CD4-positive, alpha-beta T cell treated with Interleukin-4 for 1 hour (primary cell): ENCODE measurements at regions not wholly inside any gene's neighbourhood (a gene's known extent, or its start where the extent isn't known, plus 50 kb on each side); places are given as distances from the start of the nearest gene placed in this dataset.
A peak's percentile ranks its signal among the peaks of the same experiment; 100 is the strongest.
"Not testable (repeated sequence)": the region's sequence is repeated elsewhere in the genome, so short reads cannot be mapped to it uniquely, and the experiment has no call there.

Experiments used
- DNase-seq, 2 donors: peaks; one replicate each; pipeline ENCODE4 v3.0.0-alpha.2; 2020 to 2022

DNA sequence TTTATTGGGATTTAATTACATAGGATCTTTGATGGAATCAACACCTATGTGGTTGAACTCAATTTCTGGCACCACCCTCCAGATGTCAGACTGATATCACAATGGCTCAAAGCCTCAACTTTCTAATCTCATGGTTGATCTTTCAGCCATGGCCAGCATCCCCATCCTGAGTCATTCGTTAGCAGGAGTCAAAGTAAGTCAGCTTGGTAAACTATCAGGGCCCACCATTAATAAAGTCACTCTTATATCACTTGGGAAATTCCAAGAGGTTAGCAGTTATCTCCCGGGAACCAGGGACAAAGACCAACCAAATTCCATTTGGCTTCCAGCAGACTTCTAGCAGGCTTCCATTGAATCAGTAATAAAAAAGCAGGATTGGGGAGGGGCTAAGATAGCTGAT lies 50.7 kb upstream of the TNFSF4 start:
- no peak for DNase-seq

DNA sequence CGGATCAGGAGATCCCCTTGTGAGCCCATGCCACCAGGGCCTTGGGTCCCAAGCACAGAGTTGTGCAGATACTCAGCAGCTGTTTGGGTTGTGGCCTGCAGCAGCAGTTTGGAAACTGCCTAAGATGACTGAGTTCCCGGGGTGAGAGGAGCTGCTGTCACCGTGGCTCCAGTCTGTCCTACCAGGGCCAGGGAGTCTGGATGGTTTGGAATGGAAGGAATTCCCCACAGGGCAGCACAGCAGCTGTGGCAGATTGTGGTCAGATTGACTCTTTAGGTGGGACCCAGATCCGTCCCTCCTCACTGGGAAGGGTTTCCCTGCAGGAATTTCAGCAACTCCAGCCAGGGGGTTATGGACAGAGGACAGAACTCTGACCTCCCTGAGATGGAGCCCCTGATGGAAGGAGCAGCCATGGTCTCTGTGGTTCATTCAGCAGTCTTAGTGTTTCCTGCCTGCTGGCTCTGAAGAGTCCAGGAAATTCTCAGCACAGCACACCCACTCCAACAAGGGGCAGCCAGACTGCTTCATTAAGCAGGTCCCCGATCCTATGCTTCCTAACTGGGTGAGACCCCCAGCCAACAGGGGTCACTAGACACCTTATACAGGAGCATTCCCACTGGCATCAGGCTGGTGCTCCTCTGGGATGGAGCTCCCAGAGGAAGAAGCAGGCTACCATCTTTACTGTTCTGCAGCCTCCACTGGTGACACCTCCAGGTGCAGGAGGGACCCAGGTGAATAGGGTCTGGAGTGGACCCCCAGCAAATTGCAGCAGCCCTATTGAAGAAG lies 51.5 kb upstream of the TNFSF4 start:
- no peak for DNase-seq

DNA sequence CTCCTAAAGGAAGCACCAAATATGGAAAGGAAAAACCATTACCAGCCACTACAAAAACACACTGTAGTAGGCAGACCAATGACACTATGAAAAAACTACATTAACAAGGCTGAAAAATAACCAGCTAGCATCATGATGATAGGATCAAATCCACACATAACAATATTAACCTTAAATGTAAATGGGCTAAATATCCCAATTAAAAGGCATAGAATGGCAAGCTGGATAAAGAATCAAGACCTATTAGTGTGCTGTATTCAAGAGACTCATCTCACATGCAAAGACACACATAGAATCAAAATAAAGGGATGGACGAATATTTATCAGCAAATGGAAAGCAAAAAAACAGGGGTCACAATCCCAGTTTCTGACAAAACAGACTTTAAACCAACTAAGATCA lies 53.2 kb upstream of the TNFSF4 start:
- DNase-seq = not testable (repeated sequence)

DNA sequence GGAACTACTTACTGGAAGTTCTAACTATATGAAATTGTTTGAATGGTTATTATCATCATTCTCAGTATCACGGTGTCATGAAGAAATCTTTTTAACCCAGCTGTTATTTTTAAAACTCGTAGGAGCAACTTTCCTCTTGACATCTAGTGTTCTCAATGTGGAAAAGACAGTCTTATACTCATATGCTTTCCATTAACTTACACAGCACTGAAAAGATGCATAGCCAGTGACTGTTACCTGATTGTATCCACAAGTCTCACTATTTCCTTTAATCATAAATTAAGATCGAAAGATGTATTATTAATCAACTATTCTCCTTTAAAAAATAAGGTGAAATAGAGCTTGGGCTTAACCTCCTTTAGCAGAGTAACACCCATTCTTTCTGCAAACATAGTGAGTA lies 59.7 kb upstream of the TNFSF4 start:
- no peak for DNase-seq

DNA sequence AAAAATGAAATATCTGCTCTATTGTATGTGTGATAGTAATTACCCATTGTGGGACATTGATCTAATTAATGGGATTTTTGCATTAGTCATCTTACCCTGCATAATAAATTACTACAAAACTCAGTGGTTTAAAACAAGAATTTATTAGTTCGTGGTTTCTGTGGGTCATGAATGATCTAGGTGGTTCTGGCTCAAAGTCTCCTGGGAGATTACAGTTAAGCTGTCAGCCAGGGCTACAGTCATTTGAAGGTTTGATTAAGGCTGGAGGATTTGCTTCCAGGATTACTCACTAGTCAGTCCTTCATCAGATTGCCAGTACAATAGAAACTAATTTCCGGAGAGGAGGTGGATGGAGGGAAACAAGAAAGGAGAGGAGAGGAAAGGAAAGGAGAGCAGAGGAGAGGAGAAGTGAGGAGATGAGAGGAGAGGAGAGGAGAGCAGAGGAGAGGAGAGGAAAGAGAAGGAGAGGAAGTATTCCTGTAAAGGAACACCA lies 60.4 kb upstream of the TNFSF4 start:
- DNase-seq = no peak

DNA sequence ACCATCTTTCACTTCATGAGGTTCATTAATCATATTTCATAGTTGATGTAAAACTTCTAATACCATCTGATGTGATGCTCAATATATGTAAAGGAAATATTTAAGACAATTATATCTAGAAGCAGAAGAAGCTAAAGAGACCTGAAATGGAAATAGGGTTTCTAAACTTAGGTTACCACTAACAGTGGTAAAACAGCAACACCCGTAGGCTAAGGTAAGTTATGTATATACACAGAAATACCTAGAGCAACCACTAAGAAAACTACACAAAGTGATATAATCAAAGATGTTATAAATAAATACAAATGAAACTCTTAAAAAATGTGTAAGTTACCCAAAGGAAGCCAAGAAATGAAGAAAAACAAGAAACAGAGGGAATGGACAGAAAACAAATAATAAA lies 61.1 kb upstream of the TNFSF4 start:
- no peak for DNase-seq

DNA sequence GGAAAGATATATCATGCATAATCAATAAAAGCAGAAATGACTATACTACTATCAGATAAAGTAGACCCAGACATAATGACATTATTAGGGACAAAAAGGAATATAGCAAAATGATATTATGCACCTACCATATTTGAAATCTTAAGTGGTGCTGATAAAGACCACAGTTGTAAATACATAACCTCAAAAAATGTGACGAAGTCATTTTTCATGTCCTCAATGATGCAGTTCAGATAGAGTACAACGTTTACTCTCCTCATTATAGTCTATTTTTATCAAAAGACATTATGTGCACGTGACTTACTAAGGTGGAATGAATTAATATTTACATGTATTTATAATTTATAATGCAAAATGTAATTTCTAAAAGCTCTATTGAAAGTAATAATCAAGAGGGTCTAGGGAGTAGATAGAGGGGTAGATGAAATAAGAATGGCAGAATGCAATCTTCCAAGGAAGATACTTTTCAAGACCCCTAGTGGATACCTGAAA lies 61.7 kb upstream of the TNFSF4 start:
- DNase-seq = no peak

DNA sequence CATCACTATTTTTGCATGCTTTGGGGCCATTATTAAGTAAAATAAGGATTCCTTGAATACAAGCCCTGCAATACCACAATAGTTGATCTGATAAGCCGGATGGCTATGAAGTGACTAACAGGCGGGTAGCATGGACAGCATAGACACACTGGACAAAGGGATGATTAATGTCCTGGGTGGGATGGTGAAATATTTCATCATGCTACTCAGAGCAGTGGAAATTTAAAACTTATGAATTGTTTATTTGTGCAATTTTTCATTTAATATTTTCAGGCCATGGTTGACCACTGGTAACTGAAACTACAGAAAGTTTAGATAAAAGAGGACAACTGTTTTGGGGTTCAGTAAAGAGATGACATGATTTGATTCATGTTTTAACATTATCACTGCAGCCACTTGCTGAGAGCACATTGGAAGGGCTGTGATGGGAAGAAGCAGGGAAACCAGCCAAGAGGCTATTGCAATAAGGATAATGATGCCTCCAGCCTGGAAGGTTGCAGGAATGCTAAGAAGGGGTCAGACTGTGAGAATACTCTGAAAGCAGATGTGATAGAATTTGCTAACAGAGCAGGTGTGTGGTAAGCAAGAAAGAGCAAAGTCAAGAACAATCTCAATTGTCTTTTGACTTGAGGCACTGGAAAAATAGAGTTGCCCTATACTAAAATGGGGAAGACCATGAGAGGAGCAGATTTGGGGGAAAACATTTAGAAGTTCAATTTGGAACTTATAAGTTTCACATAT lies 62.5 kb upstream of the TNFSF4 start:
- no peak for DNase-seq

DNA sequence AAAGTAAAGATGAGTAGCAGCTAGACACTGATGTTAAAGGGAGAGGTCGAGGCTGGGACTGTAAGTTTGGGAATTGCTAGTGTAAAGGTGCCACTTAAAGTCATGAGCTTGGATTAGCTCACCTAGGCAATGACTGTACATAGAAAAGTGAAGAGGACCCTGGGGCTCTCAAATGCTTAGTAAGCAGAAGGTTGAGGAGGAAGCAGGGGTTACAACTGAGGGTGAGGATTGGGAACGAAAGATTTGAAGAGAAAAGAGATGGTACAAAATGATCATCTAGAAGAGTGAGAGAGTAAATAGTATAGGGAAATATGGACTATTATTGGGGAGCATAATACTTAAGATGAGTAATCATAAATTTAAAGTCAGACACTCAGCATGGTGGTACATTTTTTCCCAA lies 63.1 kb upstream of the TNFSF4 start:
- DNase-seq = no peak

DNA sequence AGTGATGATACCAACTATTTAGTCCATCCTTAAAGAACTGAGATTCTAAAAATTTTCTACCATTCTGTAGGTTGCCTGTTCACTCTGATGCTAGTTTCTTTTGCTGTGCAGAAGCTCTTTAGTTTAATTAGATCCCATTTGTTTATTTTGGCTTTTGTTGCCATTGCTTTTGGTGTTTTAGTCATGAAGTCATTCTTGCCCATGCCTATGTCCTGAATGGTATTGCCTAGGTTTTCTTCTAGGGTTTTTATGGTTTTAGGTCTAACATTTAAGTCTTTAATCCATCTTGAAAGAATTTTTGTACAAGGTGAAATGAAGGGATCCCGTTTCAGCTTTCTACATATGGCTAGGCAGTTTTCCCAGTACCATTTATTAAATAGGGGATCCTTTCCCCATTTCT lies 63.9 kb upstream of the TNFSF4 start:
- DNase-seq = not testable (repeated sequence)

DNA sequence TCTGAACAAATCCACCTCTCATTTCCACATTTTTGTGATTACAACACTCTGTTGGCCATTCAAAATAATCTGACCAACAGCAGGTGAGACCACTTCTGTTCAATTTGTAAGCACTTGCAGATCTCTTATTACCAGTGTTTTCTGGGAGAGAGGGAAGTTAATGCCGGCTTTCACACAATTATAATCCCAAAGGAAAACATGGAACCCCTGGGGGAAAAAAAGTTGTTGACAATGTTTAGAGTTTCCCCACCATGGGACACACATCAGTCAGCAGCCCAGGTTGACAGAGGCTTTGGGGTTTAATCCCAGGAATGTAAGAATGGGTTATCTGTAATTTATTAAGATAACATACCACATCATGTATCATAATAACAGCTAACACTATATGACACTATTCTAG lies 68.4 kb upstream of the TNFSF4 start:
- DNase-seq = no peak

DNA sequence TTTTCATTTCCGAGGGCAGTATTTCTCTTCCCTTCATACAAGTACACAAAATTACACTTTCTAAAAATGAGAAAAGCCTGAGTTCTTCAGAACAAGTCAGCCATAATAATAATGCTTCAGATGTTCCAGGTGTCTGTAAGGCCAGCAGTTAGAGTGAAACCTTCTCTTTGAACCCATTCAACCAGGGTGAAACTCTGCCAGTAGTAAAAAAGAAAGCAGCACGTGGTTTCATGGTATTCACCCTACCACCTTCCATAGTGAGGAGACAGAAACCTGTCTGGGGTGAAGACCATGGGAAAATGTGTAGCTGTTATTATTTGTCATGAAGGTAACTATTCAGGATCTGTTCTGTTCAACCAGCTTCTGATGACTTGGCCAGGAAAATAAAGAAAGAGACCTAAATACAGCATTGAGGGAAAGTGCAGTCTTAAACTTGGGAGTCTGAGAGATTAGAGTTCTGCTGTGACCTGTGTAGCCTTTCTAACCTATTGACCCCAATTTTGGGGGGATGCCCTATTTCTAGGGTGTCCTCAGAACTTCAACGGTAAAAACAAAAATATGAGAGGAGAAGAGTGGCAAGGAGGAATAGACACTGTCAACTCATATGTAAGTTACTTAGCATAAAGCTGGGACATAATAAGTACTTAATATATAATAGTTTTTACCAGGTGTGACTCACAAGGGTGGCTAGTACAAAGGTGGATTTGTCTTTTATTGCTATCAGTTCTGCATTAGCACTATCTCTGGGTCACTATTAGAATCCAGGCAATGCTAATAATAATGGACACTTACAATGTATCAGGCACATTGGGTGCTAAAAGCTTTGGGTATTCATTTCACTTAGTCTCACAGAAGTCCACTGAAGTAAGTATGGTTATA lies 70.0 kb upstream of the TNFSF4 start:
- DNase-seq = no peak

DNA sequence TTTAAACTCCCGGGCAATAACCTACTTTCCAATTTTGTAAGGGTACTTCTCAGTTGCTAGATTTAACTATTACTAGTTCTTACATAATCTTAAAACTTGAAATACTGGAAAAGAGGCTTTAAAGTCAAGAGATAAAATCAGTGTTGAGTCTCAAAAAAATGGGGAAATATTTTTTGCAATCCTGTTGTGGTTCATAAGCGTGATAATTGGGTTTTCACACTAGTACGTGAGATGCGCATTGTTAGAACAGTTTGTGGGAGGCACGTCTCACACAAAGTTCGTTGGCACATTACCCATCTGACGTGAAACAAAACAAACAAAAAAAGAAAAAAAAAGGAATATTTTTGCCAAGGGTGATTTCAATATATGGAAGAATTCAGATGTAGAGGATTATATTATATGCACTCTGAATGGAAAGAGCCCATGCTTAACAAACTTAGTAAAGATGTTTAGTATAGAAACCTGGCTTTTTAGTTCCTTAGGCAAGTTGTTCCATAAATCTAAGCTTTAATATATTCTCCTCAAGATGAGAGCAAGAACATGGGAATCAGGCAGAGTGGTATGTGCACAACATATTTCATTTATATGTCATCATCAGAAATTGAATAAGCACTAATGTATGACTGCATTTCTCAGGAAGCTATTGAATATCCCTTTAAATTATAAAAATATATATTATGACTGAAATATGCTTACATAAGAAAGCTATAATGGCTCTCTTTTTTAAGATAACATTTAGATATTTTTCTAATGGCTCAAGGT lies 73.9 kb upstream of the TNFSF4 start:
- DNase-seq = no peak

DNA sequence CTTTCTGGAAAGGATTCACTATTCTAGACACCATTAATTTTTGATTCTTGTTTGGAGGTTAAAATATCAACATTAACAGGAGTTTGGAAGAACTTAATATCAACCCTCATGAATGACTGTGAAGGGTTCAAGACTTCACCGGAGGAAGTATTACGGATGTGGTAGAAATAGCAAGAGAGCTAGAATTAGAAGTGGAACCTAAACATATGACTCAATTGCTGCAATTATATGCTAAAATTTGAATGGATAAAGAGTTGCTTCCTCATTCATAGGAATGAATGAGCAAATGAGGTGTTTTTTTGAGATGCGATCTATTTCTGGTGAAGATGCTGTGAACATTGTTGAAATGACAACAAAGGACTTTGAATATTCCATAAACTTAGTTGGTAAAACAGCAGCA lies 77.9 kb upstream of the TNFSF4 start:
- DNase-seq = no peak

DNA sequence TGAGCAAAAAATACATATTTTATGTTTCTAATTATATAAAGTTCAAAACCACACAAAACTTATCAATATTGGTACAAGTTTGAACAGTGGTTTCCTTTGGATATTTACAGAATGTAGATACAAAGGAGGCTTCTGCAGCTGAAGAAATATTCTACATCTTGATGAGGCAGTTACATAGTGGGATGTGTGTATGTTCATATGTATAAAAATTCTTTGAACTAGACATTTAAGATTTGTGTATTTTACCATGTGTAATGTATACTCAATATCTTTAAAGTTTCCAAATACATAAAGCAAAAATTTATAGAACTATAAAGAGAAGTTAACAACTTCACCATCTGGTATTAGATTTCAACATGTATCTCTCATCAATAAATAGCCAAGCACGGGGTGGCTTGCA lies 80.7 kb upstream of the TNFSF4 start:
- no peak for DNase-seq

DNA sequence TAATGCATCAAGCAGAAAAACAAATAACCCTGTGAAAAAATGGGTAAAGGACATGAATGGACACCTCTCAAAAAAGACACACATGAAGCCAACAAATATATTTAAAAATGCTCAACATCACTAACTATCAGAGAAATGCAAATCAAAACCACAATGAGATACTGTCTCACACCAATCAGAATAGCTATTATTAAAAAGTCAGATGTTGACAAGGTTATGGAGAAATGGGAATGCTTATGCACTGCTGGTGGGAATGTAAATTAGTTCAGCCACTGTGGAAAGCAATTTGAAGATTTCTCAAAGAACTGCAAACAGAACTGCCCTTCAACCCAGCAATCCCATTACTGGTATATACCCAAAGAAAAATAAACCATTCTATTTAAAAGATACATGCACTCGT lies 86.6 kb upstream of the TNFSF4 start:
- no peak for DNase-seq

DNA sequence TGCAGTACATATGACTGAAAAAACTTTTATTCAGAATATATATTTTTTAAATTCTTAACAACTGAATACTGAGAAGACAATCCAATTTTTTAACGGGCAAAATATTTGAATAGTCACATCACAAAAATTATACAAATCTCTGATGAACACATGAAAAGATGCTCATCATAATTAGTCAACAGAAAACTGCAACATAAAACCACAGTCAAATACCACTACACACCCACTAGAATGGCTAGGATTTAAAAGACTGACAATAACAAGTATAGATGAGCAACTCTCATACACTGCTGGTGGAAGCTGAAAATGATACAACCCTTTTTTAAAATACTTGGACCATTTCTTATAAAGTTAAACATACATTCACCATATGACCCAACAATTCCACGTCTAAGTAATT lies 87.7 kb upstream of the TNFSF4 start:
- no peak for DNase-seq

DNA sequence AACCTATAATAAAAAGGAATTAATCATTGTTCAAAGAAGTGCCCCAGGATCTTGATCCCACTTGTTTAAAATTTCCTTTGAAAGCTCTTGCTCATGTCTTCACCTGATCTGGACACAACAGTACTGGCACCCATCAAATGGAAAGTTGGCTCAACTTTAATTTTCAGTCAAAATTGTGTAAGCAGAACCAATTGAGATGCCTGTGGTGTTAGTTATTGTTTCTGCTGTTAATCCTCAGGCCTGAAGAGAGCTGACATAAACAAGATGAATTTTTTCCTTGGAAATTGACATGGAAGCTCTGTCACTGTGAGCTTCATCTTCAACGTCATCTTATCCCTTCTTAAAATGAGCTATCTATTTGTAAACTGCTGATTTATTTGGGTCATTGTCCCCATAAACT lies 88.3 kb upstream of the TNFSF4 start:
- DNase-seq = no peak

DNA sequence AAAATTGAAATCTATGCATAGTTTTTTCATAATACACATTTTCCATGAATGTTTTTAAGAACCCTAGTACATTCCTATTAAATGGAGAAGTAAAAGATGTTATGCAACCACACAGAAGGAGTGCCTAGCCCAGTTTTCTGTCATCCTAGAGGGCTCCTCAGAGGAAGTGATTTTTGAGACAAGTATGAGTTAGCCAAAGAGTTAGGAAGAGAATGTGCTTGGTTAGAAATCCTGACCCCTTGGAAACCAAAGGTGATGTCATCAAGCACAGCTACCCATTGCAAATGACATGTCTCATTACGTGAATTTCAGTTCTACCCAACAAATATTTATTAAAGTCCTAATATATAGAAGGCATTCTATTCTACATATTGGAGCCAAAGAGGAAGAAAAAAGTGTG lies 88.9 kb upstream of the TNFSF4 start:
- DNase-seq = no peak

DNA sequence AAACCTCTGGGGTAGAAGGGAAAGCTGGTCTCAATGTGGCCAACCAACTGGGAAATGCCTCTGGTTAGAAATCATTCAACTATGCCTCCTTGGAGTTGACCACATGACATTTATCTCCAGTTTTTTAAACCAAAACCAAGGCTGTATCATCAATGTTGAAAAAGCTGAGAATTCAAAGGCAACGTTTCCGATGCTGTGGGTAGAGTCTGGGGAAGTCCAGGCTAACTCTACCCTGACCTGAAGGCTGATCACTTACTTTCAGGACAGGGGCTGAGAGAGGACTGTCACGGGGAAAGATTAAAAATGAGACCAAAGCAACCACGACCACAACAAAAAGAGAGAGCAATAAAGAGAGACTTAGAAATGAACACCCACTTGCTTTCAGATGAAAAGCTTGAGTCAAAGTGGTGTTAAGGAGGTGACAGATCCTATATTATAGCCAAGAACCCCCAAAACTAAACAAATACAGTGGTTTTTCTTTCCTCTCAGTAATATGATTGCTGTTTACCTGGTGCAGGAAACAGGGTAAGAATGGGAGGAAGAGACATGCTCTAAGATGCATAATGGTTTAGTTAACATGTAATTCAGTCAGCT lies 90.8 kb upstream of the TNFSF4 start:
- DNase-seq = peak in 1 of 2 donors; percentile 7

DNA sequence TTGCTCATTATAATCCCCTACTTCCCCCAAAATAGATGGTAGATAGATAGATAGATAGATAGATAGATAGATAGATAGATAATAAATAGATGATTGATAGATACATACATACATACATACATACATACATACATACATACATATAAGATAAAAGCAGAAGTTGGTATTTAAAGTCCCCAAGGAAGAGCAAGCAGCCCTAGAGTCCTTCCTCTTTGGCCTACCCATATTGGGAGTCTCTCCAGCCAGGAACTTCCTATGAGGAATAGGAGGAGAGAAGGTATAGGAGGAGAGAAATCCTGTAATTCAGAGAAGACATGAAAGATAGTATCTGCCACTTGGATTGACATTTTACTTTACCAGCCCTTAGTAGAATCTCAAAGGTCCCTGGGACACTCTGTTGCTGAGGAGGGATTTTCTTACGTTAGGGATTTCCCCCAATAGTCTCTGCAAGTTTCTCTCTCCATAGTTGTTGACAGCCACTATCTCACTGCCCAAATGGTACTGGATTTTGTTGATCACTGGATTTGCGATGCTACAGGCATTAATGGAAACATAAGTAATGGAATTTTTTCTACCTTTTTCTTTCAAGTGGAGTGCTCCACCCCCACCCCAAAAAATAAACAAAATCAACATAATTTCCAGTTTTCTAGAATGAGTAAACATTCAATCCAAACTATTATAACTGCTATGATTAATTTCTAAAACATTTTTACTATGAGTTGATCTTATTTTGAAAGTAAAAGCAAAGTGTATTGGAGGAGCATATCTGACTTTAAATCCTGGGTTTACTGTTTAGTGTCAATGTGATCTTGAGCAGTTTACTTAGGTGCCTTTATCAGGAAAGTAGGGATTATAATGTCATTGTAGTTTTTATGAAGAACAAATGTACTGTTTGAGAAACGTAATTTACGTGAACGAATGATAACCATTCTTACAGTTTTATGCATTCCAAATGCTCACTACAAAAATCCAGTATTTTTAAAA lies 93.2 kb upstream of the TNFSF4 start:
- no peak for DNase-seq
